ENCODE measurements at regions not wholly inside any gene's neighbourhood (a gene's known extent, or its start where the extent isn't known, plus 50 kb on each side); places are given as distances from the start of the nearest gene placed in this dataset.

DNA sequence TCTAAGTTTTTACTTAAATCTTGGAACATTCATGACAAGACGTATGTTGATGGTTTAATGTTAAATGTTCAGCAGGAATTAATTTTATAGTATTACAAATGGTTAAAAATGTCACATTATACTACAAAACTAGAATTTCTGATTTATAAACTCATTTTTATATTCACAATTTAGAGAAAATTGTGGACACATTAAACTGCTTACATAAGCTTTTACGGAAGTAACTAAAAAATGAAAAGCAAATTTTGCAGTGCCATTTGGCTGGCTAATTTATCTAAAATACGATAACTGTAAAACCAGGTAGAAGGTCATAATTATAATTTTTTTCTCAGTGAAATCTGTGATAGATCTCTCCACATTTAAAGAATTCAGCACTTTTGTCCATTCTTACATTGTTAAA, 190.2 kb upstream of the GPC6 start:
- TF ChIP-seq POLR2A (IDR thresholded peaks at IDR 0.05) (no peak), CTCF (IDR thresholded peaks at IDR 0.05) (no peak)
